ENCODE measurements at regions not wholly inside any gene's neighbourhood (a gene's known extent, or its start where the extent isn't known, plus 50 kb on each side); places are given as distances from the start of the nearest gene placed in this dataset.

- TF ChIP-seq POLR2AphosphoS5 (IDR thresholded peaks at IDR 0.05; ENCODE audit: low read depth, low read length) (no peak), POLR2A (IDR thresholded peaks at IDR 0.05; ENCODE audit: low read depth, low read length) (no peak), TAF1 (IDR thresholded peaks at IDR 0.05; ENCODE audit: low read depth, low read length) (no peak)
These were observed 105.0 kb upstream of the CDC42EP3 start for GRCh38 chr2:37776487-37776886.

Measured in GM12891 (cell line).